ENCODE measurements at regions not wholly inside any gene's neighbourhood (a gene's known extent, or its start where the extent isn't known, plus 50 kb on each side); places are given as distances from the start of the nearest gene placed in this dataset.
"Not testable (repeated sequence)": the region's sequence is repeated elsewhere in the genome, so short reads cannot be mapped to it uniquely, and the experiment has no call there.

- TF ChIP-seq CTCF (IDR thresholded peaks at IDR 0.05 in 4 of 5, conservative IDR thresholded peaks at IDR 0.05 in 1 of 5) (no peak), POLR2A (IDR thresholded peaks at IDR 0.05) (no peak)
- intact Hi-C loops (cut with DNase I; ENCODE audit: low total_unique reads) (no loop called here), in situ Hi-C loops (cut with MboI; ENCODE audit: low sequenced_read_pairs in 4 of 4) (no loop called here)
- ATAC-seq (no peak), DNase-seq (no peak)
- H3K4me3 ChIP-seq = no peak overlapping the region
- H3K27ac ChIP-seq = no peak overlapping the region
- no peaks in the 10 kb centered on the region for H3K36me3 ChIP-seq
- no peaks in the 10 kb centered on the region for H3K4me1 ChIP-seq
- H3K27me3 ChIP-seq = no peaks in the 10 kb centered on the region
- no peaks in the 10 kb centered on the region for H3K9me3 ChIP-seq
These were observed 713.4 kb downstream of the CDH18 start for GRCh38 chr5:19274578-19274977.

- in situ Hi-C loops (cut with MboI; ENCODE audit: low sequenced_read_pairs in 4 of 4) = no loop called here
- no peaks in the 10 kb centered on the region for H3K4me1 ChIP-seq
- no peak for ATAC-seq
These were observed 702.7 kb downstream of the CDH18 start for GRCh38 chr5:19285286-19285685.

GRCh38 chr5:19287548-19288277 is 700.3 kb downstream of the CDH18 start:
- ATAC-seq; H3K27ac ChIP-seq; in situ Hi-C loops (cut with MboI; ENCODE audit: low sequenced_read_pairs in 4 of 4); H3K4me3 ChIP-seq; intact Hi-C loops (cut with DNase I; ENCODE audit: low total_unique reads); H3K9me3 ChIP-seq; H3K27me3 ChIP-seq; H3K36me3 ChIP-seq; DNase-seq; H3K4me1 ChIP-seq: not testable (repeated sequence)

More at GRCh38 chr5:19285286-19285685, 702.7 kb downstream of the CDH18 start:
- intact Hi-C loops (cut with DNase I; ENCODE audit: low total_unique reads) = no loop called here
- Histone ChIP-seq H3K4me3 (no peak overlapping the region), H3K36me3 (no peaks in the 10 kb centered on the region), H3K27me3 (no peaks in the 10 kb centered on the region), H3K9me3 (no peaks in the 10 kb centered on the region), H3K27ac (no peak overlapping the region)
- no peak for DNase-seq
- TF ChIP-seq CTCF (IDR thresholded peaks at IDR 0.05 in 4 of 5, conservative IDR thresholded peaks at IDR 0.05 in 1 of 5) (no peak), POLR2A (IDR thresholded peaks at IDR 0.05) (no peak)

- H3K4me3 ChIP-seq; H3K4me1 ChIP-seq; H3K27me3 ChIP-seq; H3K27ac ChIP-seq; ATAC-seq; H3K9me3 ChIP-seq; DNase-seq; H3K36me3 ChIP-seq; in situ Hi-C loops (cut with MboI; ENCODE audit: low sequenced_read_pairs in 4 of 4); intact Hi-C loops (cut with DNase I; ENCODE audit: low total_unique reads): not testable (repeated sequence)
These were observed 699.7 kb downstream of the CDH18 start for GRCh38 chr5:19288311-19288710.

GRCh38 chr5:19297934-19298333 is 690.1 kb downstream of the CDH18 start:
- no peak for DNase-seq
- Histone ChIP-seq H3K4me1 (no peaks in the 10 kb centered on the region), H3K4me3 (no peak overlapping the region), H3K27ac (no peak overlapping the region), H3K9me3 (no peaks in the 10 kb centered on the region), H3K27me3 (no peaks in the 10 kb centered on the region), H3K36me3 (no peaks in the 10 kb centered on the region)
- intact Hi-C loops (cut with DNase I; ENCODE audit: low total_unique reads) (no loop called here), in situ Hi-C loops (cut with MboI; ENCODE audit: low sequenced_read_pairs in 4 of 4) (no loop called here)
- ATAC-seq = no peak
- TF ChIP-seq CTCF (IDR thresholded peaks at IDR 0.05 in 4 of 5, conservative IDR thresholded peaks at IDR 0.05 in 1 of 5) (no peak), POLR2A (IDR thresholded peaks at IDR 0.05) (no peak)

GRCh38 chr5:19301271-19301670 is 686.7 kb downstream of the CDH18 start:
- intact Hi-C loops (cut with DNase I; ENCODE audit: low total_unique reads) (no loop called here), in situ Hi-C loops (cut with MboI; ENCODE audit: low sequenced_read_pairs in 4 of 4) (no loop called here)
- Histone ChIP-seq H3K4me1 (no peaks in the 10 kb centered on the region), H3K27ac (no peak overlapping the region), H3K9me3 (no peaks in the 10 kb centered on the region), H3K27me3 (no peaks in the 10 kb centered on the region), H3K4me3 (no peak overlapping the region), H3K36me3 (no peaks in the 10 kb centered on the region)
- ATAC-seq (no peak), DNase-seq (no peak)
- no peak for TF ChIP-seq POLR2A (IDR thresholded peaks at IDR 0.05)
- no peak for TF ChIP-seq CTCF (IDR thresholded peaks at IDR 0.05 in 4 of 5, conservative IDR thresholded peaks at IDR 0.05 in 1 of 5)
